GM18520 (cell line): ENCODE measurements at regions not wholly inside any gene's neighbourhood (a gene's known extent, or its start where the extent isn't known, plus 50 kb on each side); places are given as distances from the start of the nearest gene placed in this dataset.

Source experiments
- ATAC-seq: cut with Tn5 transposase; IDR thresholded peaks from one replicate; pipeline ENCODE4 v1.9.1; 2021; ENCODE audit not compliant: unreplicated experiment

DNA sequence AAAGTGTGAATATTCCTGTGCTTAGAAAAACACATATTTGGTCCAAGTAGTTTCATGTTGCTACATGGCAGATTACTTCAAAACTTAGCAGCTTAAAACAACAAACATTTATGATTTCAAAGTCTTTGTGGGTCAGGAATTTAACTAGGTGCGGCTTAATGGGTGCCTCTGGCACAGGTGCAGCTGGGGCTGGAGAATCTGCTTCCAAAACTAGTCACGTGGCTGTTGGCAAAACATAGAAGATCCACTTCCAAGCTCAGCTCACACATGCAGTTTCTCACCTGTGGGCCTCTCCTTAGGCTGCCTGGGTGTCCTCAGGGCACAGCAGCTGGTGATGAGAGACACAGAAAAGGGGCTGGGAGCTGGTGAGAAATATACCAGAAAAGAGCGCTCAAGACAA, 263.4 kb downstream of the TTLL7 start:
- ATAC-seq, result no peak

DNA sequence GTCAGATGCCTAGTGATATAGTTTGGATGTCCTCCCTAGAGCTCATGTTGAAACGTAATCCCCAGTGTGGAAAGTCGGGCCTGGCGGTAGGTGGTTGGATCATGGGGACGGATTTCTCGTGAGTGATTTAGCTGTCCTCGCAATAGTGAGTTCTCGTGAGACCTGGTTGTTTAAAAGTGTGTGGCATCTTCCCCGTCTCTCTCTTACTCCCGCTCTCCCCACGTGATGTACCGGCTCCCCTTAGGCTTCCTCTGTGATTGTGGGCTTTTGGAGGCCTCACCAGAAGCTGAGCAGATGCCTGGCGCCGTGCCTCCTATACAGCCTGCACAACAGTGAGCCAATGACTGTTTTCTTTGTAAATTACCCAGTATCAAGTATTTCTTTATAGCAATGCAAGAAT, 264.5 kb downstream of the TTLL7 start:
- no peak for ATAC-seq

DNA sequence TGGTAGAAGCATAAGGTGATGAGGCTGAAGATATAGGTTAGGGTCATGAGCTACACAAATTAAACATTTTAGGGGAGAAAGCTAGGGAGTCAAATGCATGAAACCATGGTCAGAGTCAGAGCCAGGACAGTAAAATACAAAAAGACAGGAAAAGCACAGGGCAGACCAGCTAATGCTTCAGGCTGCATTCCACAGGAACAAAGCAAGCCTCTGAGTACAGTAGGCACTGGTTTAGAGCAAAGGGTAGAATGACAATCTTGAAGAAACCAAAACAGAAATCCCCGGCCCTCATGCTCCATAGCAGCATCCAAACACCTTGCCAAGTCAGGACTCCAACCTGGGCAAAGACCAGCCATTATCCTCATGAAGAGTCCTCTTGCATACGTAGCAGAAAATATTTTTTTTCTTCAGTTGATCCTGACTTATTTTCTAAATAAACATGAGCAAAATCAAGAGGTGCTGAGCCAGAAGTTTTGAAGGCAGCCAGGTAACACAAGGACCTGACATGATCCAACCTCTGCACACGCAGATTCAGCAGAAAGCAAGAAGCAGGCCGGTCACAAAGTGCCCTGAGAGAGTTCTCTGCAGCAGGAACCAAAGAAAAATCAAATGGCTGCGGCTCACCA, 273.1 kb downstream of the TTLL7 start:
- no peak for ATAC-seq

DNA sequence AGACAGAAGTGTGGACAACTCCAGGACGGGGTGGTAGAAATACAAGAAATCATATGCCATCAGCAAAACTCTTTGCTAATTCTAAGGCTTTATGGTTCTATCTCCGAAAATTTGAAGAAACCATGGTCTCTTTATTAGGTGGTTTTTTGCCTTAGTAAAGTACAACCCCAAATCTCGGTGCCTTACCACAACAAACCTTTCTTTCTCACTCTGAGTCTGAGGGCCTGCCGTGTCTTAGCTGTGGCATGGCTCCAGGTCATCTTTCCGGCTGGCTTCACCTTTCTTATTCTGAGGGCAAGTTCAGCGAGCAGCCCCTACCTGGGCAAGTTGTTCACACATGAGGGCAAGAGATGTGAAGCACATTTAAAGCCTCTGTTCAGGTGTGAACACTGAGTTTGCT, 280.6 kb downstream of the TTLL7 start:
- ATAC-seq, result peak; percentile 61

DNA sequence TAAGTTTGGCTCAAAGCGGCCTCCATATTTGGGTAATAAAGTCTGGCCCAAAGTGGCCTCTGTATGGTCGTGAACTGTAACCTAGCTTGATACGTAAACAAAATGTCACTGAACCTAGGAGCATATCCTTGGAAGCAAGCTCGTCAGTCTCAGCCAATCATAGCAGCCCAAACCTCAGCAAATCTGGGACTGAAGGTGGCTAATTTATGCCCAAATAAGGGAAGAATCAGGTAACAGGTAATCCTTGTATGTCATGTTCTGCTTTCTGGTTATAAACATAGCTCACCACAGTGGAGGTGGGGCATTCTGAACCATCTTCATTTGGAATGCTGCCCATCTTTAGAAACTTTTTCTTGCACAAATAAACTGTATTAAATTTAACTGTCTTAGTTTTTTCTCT, 281.1 kb downstream of the TTLL7 start:
- peak; percentile 15 for ATAC-seq

DNA sequence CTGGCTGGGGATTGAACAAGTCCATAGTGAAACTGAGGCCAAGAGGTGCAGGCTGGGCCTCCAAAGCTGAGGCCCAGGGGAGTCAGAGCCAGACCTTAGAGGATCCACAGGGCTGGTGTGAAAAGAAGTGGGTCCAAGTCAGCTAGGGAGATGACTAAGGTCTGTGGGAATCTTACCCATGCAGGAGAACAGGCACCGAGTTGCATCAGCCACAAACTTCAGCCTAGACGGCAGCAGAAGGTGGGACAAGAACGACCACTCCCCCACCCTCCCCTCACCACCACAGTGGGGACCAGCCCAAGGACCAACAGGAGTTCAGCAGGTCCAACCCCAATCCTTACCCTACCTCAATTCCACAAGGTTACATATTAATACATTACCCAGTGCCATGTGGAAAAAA, 282.3 kb downstream of the TTLL7 start:
- no peak for ATAC-seq

DNA sequence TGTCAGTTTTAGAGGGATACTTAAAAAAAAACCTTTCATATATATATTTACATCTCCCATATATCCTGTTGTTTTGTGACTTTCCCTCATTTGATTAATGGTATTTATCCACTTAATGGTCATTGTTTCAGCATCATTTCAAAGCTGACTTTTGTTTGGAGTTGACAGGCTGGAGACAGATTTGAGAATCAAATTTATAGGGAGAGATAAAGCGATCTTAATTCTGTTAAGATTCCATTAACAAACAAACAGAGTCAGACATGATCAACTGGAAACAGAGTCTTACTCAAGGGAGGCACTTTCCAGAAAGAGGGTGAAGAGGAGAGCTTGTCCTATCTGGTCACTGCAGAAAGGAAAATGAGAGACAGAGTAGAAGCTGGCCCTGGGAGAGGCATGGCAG, 283.4 kb downstream of the TTLL7 start:
- no peak for ATAC-seq

DNA sequence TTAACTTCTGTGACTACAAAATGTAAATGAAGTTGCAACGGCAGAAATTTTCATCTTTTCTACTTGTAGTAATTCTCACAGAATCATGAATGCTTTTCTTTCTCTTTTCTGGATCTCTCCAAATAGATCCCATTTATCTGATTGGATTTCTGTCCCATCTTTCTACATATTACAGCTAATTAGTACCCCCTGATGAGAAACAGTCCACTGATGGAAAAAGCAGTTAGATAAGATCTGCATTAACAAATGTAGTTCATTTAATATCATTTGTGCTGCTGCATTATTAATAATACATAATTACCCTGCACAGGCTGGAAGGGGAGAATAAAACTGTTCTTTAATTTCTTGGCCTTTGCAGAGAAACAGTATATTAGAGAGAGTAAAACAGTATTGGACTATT, 289.3 kb downstream of the TTLL7 start:
- no peak for ATAC-seq

DNA sequence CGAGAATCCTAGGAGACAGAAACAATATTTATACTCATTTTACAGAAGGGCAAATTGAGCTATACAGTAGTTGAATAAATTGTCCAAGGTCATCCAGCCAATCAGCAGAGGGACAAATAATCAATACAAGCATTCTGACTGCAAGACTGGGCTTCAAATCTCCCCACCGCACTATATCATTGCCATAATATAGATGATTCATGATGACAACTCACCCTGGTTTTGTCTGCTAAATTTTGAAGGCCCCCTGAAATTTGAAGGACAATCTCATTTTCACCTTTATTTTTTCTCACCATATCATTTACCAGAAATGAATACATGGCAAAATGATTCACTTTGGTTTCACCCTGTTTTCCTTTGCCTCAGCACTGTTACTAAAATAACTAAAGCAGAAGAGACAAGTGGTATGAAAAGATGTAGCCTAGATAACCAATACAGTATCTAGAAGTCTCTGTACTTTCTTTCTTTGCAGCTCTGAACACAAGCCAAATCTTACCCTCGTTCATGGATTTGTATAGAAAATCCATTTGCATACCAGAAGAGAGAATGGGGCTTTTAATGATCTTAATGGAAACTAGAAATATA, 292.5 kb downstream of the TTLL7 start:
- ATAC-seq, result no peak

DNA sequence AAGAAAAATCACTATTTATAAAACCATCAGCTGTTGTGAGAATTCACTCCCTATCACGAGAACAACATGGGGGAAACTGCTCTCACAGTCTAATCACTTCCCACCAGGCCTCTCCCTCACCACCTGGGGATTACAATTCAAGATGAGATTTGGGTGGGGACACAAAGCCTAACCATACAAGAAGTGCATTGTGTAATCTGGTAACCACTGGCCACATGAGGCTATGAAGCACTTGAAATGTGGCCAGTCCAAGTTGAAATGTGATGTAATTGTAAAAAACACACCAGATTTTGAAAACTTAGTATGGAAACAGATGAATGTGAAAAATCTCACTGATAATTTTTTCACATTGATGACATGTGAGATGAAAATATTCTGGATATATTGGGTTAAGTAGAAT, 293.8 kb downstream of the TTLL7 start:
- no peak for ATAC-seq

DNA sequence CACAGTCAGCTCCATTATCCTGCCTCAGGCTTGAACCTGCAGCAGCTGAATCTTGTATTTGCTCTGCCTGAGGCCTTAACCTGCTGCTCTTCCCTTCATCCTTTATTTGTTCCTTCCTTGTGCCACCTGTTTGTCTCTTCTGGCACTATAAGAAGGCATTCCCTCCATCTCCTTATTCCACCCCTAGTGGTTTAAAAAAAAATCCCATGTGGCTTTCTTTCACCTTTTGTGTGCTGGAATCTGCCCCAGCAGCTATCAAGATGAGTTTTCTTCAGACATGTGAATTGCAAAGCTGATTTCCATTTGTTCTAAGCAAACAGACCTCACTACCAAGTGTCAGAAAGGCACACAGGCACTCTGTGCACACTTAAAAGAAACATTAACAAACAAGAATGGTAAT, 294.6 kb downstream of the TTLL7 start:
- no peak for ATAC-seq

DNA sequence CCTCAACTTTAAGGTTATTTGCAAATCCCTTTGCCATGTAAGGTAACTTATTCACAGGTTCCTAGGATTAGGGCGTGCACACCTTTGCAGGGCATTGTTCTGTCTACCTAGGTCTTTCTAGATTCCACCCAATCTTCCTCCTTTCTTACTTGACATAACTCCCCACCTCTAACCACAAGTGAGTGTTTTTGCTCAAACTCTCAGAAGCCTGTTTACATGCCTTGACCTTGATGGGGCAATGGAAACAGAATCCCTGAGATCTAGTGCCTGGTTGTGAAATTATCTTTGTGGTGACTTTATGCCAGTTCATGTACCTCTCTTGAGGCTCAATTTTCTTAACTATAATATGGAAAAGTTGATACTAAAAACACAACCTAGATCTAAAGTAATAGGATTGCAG, 296.6 kb downstream of the TTLL7 start:
- no peak for ATAC-seq

DNA sequence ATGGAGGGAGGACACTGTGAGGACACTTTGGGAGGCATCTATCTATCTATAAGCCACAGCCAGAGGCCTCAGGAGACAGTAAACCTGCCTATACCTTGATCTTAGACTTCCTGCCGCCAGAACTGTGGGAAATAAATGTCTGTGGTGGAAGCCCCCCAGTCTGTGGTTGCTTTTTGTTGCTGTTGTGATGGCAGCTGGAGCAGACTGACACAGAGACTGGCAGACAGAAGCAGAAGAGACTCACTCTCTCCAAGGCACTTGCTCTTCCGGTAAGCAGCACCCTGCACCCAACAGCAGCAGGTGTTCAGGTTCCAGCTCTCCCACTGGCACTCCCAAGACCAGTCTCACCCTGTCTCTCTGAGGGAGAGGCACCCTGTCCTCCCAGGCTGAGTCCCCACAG, 297.6 kb downstream of the TTLL7 start:
- ATAC-seq, result no peak

DNA sequence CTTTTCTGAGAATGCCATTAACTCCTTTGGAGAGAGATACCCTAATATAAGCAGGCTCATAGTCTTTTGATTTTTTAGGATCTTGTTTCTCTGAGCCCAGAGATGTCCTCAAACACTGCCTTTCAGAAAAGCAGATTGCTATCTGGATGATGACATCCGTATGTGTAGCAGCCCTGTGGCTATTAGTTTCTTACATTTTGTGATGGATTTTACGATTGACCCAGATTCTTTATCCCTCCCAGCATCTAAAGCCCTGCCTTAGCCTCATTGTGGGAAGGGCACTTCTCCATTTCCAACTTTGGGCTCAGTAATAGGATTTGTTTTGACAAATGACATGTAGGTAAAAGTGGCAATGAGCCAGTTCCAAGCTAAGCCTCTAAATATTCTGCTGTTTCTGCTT, 300.3 kb downstream of the TTLL7 start:
- no peak for ATAC-seq

DNA sequence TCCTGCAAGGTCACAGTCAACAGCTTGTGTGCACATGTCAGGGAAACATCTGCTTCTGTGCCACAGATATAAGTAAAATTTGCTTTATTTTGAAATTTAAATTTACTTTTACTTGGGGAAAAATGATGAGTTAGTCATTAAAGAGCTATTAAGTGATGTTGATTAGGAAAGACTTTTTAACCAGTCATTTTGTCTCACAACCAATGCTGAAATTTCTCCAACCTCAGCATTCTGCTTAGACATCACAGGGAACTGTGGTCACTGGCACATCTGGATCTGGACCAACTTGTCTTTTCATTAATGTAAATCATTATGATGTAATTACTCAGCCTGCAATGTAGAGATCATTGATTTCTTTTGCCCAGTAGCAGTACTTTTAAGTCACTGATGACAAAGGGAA, 301.0 kb downstream of the TTLL7 start:
- ATAC-seq, result no peak

DNA sequence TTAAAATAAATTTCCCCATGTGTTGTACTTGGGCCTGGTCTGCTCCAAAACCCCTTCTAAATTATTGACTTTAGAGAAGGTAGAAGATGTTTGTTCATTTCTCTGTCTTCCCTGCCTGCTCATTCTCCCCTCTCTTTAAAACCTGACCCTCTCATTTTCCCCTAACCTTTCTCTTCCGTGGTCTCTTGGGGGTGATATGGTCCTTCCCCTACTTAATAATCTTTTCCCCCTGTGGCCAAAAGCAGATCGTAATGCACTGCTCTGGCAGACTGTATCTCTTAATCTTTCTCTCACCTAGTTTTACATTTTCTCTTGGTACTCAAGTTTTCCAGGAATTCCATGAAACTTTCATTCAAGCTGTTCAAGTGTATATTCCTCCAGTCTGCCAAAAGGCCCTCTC, 301.7 kb downstream of the TTLL7 start:
- ATAC-seq, result no peak

DNA sequence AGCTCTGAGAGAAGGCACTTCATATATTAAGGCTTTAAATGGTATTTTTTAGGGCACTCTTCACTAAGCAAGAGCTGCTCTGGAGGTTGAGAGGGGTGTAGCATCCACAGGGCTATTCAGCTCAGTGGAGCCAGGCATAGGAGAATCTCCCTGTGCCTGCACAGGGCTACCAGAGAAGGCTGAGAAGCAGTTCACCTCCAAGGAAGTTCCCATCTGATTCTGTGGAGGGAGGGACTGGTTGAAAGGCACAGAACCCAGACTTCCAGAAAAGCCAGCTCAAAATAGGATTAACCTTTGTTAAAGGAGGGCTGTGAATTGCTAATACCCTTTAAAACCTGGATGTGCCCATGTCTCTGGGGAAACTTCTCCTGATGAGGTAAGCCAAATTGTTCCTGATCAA, 304.5 kb downstream of the TTLL7 start:
- ATAC-seq, result no peak

DNA sequence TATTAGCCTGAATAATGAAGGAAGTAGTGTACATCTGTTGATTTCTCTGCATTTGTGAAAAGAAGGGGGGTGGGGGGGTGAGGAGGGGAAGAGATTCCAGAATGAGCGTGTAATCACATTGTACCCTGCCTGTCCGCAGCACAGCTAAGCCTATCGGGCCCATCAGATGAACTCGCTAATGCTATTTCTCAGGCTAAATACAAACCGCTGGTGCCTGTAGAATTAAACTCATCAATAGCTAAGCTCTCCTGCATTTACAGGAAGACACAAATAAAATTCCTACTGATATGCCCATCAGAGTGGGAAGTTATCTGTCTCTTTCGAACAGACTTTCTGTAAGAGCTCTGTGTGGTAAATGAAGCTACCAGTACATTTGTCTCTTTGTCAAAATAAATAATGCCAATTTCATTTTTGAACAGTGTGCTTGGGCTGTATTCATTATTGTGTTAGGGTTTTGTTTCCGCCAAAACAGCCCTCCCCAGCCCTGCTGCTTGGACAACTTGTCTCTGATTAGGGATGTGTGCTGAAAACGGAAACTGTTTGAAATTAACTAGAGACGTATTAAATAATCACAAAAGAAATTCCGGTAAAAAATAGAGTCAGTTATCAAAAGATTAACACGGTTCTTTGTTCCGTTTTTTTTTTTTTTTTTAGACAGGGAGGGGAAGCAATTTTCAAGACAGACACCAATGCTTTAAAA, 305.4 kb downstream of the TTLL7 start:
- ATAC-seq, result no peak

DNA sequence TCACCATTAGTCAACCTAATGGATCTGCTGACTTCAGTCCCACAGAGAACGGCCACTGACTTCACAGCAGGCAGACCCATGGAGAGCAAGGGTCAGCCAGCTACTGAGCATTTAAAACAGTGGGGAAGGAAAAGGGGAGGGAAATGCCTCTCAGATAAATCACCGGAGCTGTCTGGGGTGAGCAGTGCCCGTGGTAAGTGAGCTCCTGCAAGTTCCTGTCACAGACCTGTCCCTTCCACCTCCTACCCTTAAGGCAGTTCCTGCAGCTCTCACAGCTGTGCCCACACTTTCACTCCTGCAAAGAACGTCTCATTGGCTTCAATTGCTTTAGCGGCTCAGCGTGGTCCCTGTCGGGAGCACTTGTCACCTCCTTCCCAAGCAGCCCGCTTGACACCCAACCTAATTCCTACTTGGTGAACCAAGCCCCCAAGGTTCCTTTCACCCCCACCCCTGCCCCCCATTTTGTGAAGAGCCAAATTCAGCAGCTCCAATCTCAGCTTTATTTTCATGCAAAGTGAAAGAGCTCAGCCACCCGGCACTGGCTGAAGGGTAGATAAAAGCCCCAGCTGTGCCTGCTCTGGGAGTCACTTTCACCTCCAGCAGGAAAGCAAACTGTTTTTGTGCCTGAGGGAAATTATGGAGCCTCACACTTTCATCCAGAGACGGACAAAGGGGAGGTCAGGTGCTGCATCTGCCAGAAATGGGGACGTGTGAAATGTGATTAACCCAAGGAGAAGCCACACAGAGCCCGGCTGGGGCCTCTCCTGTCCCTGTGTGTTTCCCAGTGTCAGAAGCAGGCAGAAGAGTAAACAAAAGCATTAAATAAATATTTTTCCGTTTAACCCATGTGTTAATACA, 306.2 kb downstream of the TTLL7 start:
- ATAC-seq, result no peak

DNA sequence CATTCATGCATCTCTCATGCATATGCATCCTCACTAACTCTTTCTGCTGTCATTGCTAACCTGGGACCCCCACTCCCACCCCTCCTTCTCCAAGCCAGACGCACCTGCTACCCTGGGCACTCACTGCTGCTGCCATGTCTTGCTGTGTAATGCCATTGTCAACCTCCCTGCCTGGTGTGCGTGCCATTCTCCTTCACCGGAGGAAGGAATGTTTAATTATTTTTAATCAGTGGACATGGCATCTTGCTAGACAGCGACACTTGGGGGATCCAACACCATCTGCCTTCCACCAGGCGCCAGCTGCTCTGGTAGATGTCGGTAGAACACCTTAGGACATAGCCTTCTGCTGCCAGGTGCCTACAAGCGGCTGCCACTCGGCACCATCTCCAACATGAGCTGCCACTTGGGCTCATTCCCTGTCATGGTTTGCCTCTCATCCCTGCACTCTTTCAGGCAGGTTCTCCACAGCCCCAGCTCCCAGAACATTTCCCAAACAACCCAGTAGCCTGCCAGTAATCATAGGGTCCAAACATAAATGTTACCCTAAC, 306.9 kb downstream of the TTLL7 start:
- ATAC-seq, result no peak
